Stimulated activated CD4-positive, alpha-beta T cell treated with anti-CD3 and anti-CD28 coated beads, Interleukin-15, amount 100 ng/mL, for 24 hours (primary cell): ENCODE measurements at regions not wholly inside any gene's neighbourhood (a gene's known extent, or its start where the extent isn't known, plus 50 kb on each side); places are given as distances from the start of the nearest gene placed in this dataset.
"Not testable (repeated sequence)": the region's sequence is repeated elsewhere in the genome, so short reads cannot be mapped to it uniquely, and the experiment has no call there.

Source experiments
- DNase-seq: peaks from one replicate; pipeline ENCODE4 v3.0.0-alpha.2; 2020

DNA sequence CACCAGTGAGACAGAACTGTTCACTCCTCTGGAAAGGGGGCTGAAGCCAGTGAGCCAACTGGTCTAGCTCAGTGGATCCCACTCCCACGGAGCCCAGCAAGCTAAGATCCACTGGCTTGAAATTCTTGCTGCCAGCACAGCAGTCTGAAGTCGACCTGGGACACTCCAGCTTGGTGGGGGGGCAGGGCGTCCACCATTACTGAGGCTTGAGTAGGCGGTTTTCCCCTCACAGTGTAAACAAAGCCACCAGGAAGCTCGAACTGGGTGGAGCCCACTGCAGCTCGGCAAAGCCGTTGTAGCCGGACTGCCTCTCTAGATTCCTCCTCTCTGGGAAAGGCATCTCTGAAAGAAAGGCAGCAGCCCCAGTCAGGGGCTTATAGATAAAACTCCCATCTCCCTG is 52.3 kb upstream of the BBX start:
- not testable (repeated sequence) for DNase-seq
